ENCODE measurements at regions not wholly inside any gene's neighbourhood (a gene's known extent, or its start where the extent isn't known, plus 50 kb on each side); places are given as distances from the start of the nearest gene placed in this dataset.

- DNase-seq: no peak
- Histone ChIP-seq H3K9me3 (no peaks in the 10 kb centered on the region), H3K27me3 (no peaks in the 10 kb centered on the region), H3K4me1 (no peaks in the 10 kb centered on the region), H3K36me3 (no peaks in the 10 kb centered on the region), H3K4me3 (ENCODE audit: low read depth, low read length) (no peak overlapping the region)
- no peak for TF ChIP-seq CTCF (IDR thresholded peaks at IDR 0.05; ENCODE audit: low read depth, low read length)
These were observed 223.4 kb upstream of the GYPA start for GRCh38 chr4:144363890-144364289.

GRCh38 chr4:144366425-144366824, 225.9 kb upstream of the GYPA start:
- Histone ChIP-seq H3K4me3 (ENCODE audit: low read depth, low read length) (no peak overlapping the region), H3K36me3 (no peaks in the 10 kb centered on the region), H3K9me3 (no peaks in the 10 kb centered on the region), H3K27me3 (no peaks in the 10 kb centered on the region), H3K4me1 (no peaks in the 10 kb centered on the region)
- no peak for DNase-seq
- TF ChIP-seq CTCF (IDR thresholded peaks at IDR 0.05; ENCODE audit: low read depth, low read length): no peak

GRCh38 chr4:144371485-144371884, 231.0 kb upstream of the GYPA start:
- H3K36me3 ChIP-seq: no peaks in the 10 kb centered on the region
- TF ChIP-seq CTCF (IDR thresholded peaks at IDR 0.05; ENCODE audit: low read depth, low read length): no peak
- no peaks in the 10 kb centered on the region for H3K27me3 ChIP-seq
- H3K9me3 ChIP-seq: no peaks in the 10 kb centered on the region
- no peak for DNase-seq
- no peak overlapping the region for H3K4me3 ChIP-seq (ENCODE audit: low read depth, low read length)
- H3K4me1 ChIP-seq: no peaks in the 10 kb centered on the region

GRCh38 chr4:144374065-144374464, 233.5 kb upstream of the GYPA start:
- Histone ChIP-seq H3K36me3 (no peaks in the 10 kb centered on the region), H3K4me1 (no peaks in the 10 kb centered on the region), H3K4me3 (ENCODE audit: low read depth, low read length) (no peak overlapping the region), H3K27me3 (no peaks in the 10 kb centered on the region), H3K9me3 (no peaks in the 10 kb centered on the region)
- DNase-seq: no peak
- TF ChIP-seq CTCF (IDR thresholded peaks at IDR 0.05; ENCODE audit: low read depth, low read length): no peak

- no peak for TF ChIP-seq CTCF (IDR thresholded peaks at IDR 0.05; ENCODE audit: low read depth, low read length)
- no peak for DNase-seq
- Histone ChIP-seq H3K9me3 (no peaks in the 10 kb centered on the region), H3K4me3 (ENCODE audit: low read depth, low read length) (no peak overlapping the region), H3K4me1 (no peaks in the 10 kb centered on the region), H3K36me3 (no peaks in the 10 kb centered on the region), H3K27me3 (no peaks in the 10 kb centered on the region)
These were observed 236.3 kb upstream of the GYPA start for GRCh38 chr4:144376866-144377265.

GRCh38 chr4:144384408-144384807, 243.9 kb upstream of the GYPA start:
- Histone ChIP-seq H3K36me3 (no peaks in the 10 kb centered on the region), H3K27me3 (no peaks in the 10 kb centered on the region), H3K9me3 (no peaks in the 10 kb centered on the region; the same call in none of the 2 replicates), H3K4me3 (ENCODE audit: low read depth, low read length) (no peak overlapping the region), H3K4me1 (no peaks in the 10 kb centered on the region)
- DNase-seq: no peak
- TF ChIP-seq CTCF (IDR thresholded peaks at IDR 0.05; ENCODE audit: low read depth, low read length): no peak

All from BE2C (cell line).